ENCODE measurements at regions not wholly inside any gene's neighbourhood (a gene's known extent, or its start where the extent isn't known, plus 50 kb on each side); places are given as distances from the start of the nearest gene placed in this dataset.

- Histone ChIP-seq H3K36me3 (no peaks in the 10 kb centered on the region), H3K27me3 (ENCODE audit: low read depth) (peaks cover 4% of the 10 kb centered on the region), H3K27ac (no peak overlapping the region), H3K4me3 (no peak overlapping the region), H3K9me3 (no peaks in the 10 kb centered on the region), H3K4me1 (no peaks in the 10 kb centered on the region)
- intact Hi-C loops (cut with DNase I) = no loop called here
- DNase-seq (no peak), ATAC-seq (no peak)
- TF ChIP-seq CTCF (IDR thresholded peaks at IDR 0.05) = no peak
These were observed 135.6 kb downstream of the RCN1 start for GRCh38 chr11:32226480-32226879.

- H3K4me3 ChIP-seq = no peak overlapping the region
- no peaks in the 10 kb centered on the region for H3K4me1 ChIP-seq
- TF ChIP-seq CTCF (IDR thresholded peaks at IDR 0.05) = no peak
- H3K36me3 ChIP-seq = no peaks in the 10 kb centered on the region
- H3K27me3 ChIP-seq (ENCODE audit: low read depth) = peaks cover 4% of the 10 kb centered on the region
- intact Hi-C loops (cut with DNase I) = no loop called here
- no peak overlapping the region for H3K27ac ChIP-seq
- no peaks in the 10 kb centered on the region for H3K9me3 ChIP-seq
- no peak for ATAC-seq
- DNase-seq = no peak
These were observed 138.8 kb downstream of the RCN1 start for GRCh38 chr11:32229576-32230240.

- DNase-seq (no peak), ATAC-seq (no peak)
- no peak overlapping the region for H3K27ac ChIP-seq
- peak; percentile 28 for TF ChIP-seq CTCF (IDR thresholded peaks at IDR 0.05)
- H3K4me3 ChIP-seq = no peak overlapping the region
- H3K27me3 ChIP-seq (ENCODE audit: low read depth) = peaks cover 4% of the 10 kb centered on the region
- H3K4me1 ChIP-seq = no peaks in the 10 kb centered on the region
- no peaks in the 10 kb centered on the region for H3K36me3 ChIP-seq
- H3K9me3 ChIP-seq = no peaks in the 10 kb centered on the region
- intact Hi-C loops (cut with DNase I) = no loop called here
These were observed 141.1 kb downstream of the RCN1 start for GRCh38 chr11:32231909-32232493.

DNA sequence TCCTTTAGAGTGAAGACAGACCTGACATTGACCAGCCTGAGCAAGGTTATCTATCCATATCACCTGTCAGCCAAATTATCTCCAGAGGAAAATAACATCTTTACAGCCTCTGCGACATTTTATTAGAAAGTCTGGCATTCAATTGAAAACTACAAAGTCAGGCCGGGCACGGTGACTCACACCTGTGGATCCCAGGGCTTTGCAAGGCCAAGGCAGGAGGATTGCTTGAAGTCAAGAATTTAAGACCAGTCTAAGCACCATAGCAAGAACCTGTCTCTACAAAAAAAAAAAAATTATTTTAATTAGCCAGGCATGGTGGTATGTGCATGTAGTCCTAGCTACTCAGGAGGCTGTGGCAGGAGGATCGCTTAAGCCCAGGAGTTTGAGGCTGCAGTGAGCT, 141.6 kb downstream of the RCN1 start:
- ATAC-seq (no peak), DNase-seq (no peak)
- Histone ChIP-seq H3K4me3 (no peak overlapping the region), H3K4me1 (no peaks in the 10 kb centered on the region), H3K36me3 (no peaks in the 10 kb centered on the region), H3K9me3 (no peaks in the 10 kb centered on the region), H3K27ac (no peak overlapping the region), H3K27me3 (ENCODE audit: low read depth) (peaks cover 4% of the 10 kb centered on the region)
- intact Hi-C loops (cut with DNase I) = no loop called here
- TF ChIP-seq CTCF (IDR thresholded peaks at IDR 0.05) = no peak

DNA sequence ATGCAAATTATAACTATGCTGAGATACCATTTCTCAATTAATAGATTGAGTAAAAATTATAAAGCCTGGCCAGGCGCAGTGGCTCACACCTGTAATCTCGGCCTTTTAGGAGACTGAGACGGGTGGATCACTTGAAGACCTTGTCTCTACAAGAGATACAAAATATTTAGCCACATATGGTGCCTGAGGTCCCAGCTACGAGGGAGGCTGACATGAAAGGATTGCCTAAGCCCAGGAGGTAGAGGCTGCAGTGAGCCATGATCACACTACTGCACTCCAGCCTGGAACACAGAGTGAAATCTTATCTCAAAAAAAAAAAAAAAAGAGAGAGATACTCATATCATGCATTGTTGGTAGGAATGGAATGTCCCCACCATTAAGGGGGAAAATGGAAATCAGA, 142.4 kb downstream of the RCN1 start:
- H3K36me3 ChIP-seq = no peaks in the 10 kb centered on the region
- no peak for DNase-seq
- no peaks in the 10 kb centered on the region for H3K9me3 ChIP-seq

More for the DNA sequence above, 142.4 kb downstream of the RCN1 start:
- no peaks in the 10 kb centered on the region for H3K4me1 ChIP-seq
- no peak for ATAC-seq
- intact Hi-C loops (cut with DNase I) = no loop called here
- H3K27ac ChIP-seq = no peak overlapping the region
- no peak for TF ChIP-seq CTCF (IDR thresholded peaks at IDR 0.05)
- H3K4me3 ChIP-seq = no peak overlapping the region
- peaks cover 4% of the 10 kb centered on the region for H3K27me3 ChIP-seq (ENCODE audit: low read depth)

Data from lower lobe of right lung (tissue), 2 donors.